HG02798 (cell line): ENCODE measurements at regions not wholly inside any gene's neighbourhood (a gene's known extent, or its start where the extent isn't known, plus 50 kb on each side); places are given as distances from the start of the nearest gene placed in this dataset.

Source experiments
- ATAC-seq: cut with Tn5 transposase; IDR thresholded peaks from one replicate; pipeline ENCODE4 v1.9.1; 2021; ENCODE audit warnings: mild to moderate bottlenecking; ENCODE audit not compliant: unreplicated experiment, poor library complexity

DNA sequence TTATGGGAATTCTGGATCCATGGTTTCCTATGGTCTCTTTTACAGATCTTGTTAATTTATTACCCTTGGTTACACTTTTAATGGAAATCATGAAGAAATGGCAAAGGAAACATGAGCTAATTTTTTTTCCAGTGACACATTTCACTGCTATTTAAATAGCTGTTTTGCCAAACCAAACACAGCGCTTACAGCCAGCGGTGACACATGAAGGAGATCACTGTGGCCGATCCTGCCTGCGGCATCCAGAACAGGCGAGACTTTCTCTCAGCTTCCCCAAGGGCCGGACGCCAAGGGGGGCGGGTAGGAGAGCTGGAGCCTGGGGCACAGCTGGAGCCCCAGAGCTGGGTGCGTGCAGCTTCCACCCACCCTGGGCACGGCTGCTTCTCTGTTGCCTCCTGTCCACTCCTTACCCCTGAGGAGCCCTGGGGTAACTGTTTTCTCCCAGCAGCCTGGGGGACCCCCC is 81.4 kb upstream of the PKDCC start:
- no peak for ATAC-seq

DNA sequence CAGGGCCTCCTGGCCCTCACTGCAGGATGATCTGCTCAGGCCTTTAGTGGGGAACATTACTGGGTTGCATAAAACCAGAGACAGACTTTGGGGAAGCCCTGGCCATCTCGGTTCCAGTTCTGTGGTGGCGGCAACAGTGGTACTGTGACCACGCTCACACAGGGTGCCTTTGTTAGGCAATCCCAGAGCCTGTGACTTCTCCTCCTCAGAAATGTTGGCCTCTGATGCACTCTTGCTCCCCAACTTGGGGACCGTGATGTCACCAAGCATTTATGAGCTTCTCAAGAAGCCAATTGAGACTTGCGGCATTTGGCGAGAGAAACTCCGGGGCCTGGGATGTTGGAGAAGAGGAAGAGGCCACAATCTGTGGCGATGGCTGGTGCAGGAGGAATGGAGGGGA is 80.9 kb upstream of the PKDCC start:
- no peak for ATAC-seq

DNA sequence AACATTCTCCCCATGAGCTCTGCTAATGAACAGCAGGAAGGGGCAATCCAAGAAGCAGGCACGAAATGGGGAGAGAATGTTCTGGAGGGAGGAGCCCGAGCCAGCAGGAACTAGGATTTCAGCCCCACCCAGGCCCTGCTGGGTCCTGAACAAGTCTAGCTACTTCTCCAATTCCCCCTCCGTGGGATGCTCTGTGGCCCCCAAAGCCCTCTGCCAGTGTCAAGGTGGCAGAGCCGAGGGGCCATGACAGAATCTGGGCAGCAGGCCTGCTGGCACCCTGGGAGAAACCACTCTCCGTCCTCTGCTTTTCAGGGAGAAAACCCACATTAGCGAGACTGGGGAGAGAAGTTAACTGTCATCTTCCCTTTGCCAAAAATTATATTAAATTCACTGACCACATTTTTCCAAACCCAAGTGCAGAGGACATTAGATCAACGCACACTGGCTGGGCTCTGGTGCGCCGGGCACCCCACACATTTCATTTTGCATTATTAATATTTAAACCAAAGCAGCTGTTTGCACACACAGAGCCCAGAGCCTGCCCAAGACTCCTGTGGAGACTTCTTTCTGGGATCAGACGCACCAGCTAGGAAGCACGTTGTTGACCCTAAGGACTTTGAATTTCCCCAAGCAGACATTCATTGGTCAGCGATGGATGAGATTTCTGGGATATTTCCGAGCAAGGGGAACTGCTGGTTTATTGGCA is 80.2 kb upstream of the PKDCC start:
- ATAC-seq, result no peak

GRCh38 chr2:41968182-41968578 is 79.6 kb upstream of the PKDCC start:
- ATAC-seq, result no peak

GRCh38 chr2:41970988-41971660 is 76.7 kb upstream of the PKDCC start:
- ATAC-seq, result no peak

DNA sequence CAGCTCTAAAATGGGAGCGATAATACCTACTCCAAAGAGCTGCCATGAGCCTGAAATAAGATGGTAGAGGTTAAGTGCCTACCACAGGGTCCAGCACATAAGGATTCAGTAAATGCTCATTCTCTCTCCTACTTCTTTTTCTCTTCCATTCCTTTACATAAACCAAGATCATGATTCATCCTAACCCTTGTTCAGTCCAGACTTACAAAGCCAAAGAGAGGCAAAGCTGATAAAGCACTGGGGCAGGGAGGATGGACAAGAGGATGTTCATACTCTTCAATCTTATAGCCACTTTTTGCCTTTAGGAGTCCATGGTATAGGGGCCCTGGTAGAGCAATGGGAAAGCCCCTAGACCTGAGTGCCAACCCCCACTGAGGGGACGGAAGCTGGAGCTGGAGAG is 75.6 kb upstream of the PKDCC start:
- ATAC-seq, result no peak

DNA sequence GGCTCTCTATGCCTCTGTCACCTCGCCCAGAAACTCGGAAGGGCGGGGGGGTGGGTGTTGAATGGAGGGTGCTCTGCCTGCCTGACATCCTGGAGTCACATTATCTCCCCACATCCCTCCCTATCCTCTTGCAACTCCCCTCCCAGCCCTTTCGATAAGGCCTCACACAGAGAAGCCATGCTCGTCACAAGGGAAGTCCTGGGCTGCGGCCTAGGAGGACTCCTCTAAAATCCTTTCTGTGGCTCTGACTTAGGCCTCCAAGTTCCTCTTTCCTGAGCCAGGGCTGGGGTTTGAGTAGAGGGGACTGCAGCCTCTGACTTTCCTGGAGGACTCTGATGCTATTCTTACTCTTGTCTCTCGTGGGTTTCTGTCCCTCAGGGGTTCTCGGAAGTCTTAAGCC is 75.0 kb upstream of the PKDCC start:
- no peak for ATAC-seq

- ATAC-seq, result no peak
Observed at GRCh38 chr2:41973871-41974270, 74.0 kb upstream of the PKDCC start.

DNA sequence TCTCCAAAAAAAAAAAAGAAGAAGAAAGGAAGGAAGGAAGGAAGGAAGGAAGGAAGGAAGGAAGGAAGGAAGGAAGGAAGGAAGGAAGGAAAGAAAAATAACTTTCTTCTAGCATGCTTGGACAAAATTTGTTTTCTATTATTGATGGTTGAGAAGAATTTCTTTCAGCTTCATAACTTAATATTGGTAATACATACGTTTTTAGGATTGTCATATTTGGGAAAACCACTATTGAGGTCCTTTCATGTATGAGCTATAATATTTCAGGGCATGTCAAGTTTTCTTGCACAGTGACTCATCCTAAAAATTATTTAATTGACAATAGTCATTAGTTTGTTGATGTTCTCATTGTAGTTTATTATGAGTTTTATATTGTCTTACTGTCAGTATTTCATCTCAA is 66.4 kb upstream of the PKDCC start:
- no peak for ATAC-seq

DNA sequence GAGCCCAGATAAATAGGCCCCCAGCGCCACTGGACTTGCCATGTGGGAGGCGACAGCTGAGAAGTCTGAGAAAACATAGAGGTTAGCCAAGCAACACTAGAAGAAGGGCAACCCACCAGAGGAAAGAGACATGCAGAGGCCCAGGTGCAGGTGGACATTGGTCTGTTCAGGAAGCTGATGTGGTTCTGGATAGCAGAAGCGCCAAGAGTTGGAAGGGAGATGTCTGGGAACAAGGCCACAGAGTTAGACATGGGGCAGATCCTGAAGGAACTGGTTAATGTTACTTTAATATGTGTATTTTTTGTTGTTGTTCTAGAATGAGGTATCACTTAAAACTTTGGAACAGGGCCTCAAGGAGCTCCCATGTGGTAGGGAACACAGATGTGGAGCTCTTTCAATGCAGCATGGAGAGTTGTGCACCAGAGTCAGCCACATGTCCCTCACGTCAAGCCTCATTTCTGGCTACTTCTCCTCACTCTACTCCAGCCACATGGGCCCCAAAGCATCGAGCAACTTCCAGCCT is 62.2 kb upstream of the PKDCC start:
- ATAC-seq, result no peak

- no peak for ATAC-seq
Observed at GRCh38 chr2:41989501-41990180, 58.2 kb upstream of the PKDCC start.

- ATAC-seq, result no peak
Observed at GRCh38 chr2:41990245-41990644, 57.6 kb upstream of the PKDCC start.

DNA sequence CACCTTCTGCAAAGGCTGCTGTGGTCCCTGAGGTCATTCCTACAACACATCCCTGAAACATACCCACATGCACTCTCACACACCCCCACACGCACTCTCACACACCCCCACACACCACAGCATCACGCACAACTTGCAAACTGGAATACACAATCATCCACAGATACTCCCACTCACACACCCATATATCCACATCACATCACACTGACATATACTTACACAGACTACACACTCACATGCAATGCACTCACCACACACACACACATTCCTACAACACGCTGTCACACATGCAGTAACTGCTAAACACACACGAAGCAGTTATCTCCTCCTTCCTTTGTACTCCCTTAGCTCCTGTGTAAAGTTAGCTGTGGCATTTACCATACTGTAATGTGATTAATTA is 57.1 kb upstream of the PKDCC start:
- no peak for ATAC-seq

DNA sequence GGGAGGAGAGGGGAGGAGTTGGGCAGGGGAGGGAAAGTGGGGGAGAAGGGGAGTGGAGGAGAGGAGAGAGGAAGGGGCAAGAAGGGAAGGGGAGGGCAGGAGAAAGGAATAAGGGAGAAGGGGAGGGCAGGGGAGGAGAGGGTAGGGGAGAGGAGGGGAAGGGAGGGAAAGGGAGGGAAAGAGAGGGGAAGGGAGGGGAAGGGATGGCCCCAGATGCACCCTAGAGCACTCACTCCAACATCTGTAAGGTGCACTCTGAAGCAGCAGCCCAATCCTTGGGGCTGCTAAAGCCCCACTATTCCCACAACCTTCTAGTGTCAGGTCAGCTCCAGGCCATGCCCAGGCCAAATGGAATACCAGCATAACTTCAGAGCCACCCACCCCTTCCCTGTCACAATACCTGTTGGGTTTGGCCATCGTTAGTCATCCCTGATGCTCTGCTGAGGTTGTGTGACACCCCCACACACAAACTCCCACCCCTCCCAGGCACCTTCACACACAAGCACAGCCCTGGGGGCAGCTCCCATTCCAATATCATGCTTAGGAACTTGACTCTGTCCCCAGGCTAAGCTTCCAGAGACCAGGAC is 55.7 kb upstream of the PKDCC start:
- ATAC-seq, result no peak

DNA sequence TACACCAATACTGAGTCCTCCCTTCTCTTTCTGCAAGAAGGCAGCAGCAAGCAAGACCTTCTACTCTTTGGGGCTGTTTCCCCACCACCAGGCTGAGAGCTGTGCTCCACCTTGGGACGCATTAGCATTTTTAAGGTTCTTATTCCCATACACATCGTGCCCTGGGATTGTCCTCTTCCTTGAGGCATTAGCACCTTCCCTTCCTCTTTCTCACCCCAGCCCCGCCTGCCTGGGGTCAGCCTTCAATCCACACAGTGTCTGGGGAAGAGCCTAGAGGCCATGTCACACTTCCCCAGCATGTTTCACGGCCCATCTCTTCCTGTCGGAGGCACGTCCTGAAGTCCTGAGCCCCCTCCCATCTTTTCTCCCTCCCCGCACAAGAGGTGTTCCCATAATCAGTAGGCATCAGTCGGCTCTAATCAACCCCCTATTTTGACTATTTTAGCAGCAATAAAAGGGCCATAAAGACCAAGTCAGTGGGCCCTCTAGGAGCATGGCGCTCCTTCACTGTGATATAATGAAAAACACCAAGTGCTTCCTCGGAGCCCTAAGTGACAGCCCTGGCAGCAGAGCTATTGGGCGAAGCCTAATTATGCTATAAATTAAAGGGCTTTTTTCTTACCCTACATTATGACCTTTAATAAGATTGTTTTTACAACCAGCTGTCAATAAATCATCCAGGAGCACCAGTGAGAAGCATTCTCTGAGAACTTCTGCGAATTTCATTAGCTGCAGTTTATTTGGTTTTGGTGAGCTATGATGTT is 55.0 kb upstream of the PKDCC start:
- no peak for ATAC-seq

DNA sequence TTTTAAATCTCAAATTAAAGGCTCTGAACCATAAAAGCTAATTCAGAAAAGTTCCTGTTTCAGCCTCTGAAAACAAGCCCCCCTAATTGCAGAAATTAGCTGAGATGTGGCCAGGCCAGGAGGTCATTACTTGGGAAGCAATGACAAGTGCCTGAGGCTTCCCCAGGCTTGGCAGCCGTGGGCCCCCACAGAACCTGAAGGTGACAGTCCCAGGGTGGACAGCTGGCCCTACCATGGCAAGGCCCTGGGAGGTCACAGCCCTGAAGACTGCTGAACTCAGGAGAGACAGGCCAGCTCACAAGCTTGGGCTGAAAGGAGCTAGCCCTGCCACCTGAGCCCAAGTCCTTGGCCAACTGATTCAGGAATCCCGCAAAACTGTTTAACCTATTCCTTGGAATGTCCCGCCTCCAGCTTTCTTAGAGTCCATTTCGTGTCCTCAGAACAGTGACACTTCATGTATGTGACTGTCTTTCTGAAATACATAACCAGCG is 54.3 kb upstream of the PKDCC start:
- no peak for ATAC-seq

GRCh38 chr2:41994233-41994637 is 53.6 kb upstream of the PKDCC start:
- no peak for ATAC-seq

DNA sequence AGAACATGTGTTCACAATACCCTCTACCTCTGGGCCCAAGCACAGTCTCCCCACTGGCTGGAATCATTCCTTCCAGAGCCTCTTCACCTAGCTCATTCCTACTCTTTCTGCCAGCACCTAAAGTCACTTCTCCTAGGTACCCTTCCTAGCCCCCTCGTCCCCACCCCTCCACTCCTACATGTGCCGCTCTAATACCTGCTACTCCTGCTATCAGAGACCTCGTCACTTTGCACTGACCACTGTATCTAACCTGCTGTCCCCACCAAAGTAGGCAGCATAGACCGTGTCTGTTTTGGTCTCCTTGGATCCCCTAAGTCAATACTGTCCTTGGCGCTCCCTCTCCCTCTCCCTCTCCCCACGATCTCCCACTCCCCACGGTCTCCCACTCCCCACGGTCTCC is 53.2 kb upstream of the PKDCC start:
- ATAC-seq, result no peak

GRCh38 chr2:41997561-41997960 is 50.3 kb upstream of the PKDCC start:
- no peak for ATAC-seq
